GM18870 (cell line): ENCODE measurements at regions not wholly inside any gene's neighbourhood (a gene's known extent, or its start where the extent isn't known, plus 50 kb on each side); places are given as distances from the start of the nearest gene placed in this dataset.

Experiments
- ATAC-seq: cut with Tn5 transposase; IDR thresholded peaks from one replicate; pipeline ENCODE4 v1.9.1; 2021; ENCODE audit warnings: moderate library complexity; ENCODE audit not compliant: unreplicated experiment

GRCh38 chr3:76869726-76870384 lies 170.0 kb upstream of the ROBO2 start:
- ATAC-seq: no peak

DNA sequence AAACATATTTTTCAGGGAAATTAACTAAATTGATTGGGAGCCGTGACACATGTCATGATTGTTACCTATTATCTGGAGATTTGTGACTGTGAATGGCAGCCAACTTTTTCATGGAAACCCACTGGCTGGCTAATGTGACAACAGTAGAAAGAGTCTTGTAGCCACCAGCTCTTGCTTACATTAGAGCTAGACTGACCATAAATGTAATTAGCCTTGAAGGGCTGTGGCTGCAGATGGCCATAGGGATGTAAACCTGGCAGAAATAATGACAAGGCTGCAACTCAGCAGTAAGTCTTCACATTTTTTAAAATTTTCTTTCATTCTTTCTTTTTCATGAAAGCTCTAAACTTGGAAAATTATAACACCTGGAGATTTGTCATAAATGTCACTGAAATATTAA lies 168.2 kb upstream of the ROBO2 start:
- ATAC-seq: no peak

DNA sequence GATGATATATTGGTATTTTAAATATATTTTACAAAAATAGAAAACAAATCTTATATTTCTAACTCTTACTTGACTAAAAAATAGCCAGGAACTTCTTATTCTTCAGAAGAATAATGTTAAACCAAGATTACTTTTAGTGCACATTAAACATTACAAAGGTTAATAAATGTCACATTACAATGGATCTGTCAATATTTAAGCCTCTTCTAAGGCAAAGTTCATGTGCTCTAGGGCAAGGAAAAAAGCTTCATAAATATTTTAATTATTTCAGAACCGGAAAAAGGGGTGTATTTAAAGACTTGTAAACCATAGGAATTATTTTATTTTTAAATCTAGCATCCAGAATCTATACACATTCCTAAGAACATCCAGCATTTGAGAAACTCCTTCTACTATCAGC lies 166.9 kb upstream of the ROBO2 start:
- ATAC-seq: no peak

GRCh38 chr3:76873532-76874242 lies 166.2 kb upstream of the ROBO2 start:
- no peak for ATAC-seq

- ATAC-seq: no peak
Measured at GRCh38 chr3:76879959-76880358, 159.9 kb upstream of the ROBO2 start.

- no peak for ATAC-seq
Measured at GRCh38 chr3:76886761-76887500, 153.0 kb upstream of the ROBO2 start.

DNA sequence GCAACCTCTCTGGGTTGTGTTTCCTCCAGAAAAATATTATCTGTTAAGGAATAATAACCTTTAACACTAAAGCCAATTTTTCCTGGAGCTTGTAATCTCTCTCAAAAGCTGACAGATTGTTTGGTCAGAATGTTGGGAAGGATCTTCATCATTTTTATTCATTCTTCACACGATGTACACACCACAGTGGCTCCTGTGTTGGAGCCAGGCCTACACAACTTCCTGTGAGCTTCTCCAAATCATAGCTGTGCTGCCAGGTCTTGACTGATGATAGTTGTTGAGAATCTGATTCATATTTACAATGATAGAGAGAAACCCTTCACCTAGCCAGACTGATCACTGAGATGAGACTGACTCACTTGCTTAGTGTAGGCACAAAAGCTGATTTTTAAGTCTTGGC lies 151.0 kb upstream of the ROBO2 start:
- no peak for ATAC-seq

- ATAC-seq: no peak
Measured at GRCh38 chr3:76889911-76890310, 150.0 kb upstream of the ROBO2 start.

DNA sequence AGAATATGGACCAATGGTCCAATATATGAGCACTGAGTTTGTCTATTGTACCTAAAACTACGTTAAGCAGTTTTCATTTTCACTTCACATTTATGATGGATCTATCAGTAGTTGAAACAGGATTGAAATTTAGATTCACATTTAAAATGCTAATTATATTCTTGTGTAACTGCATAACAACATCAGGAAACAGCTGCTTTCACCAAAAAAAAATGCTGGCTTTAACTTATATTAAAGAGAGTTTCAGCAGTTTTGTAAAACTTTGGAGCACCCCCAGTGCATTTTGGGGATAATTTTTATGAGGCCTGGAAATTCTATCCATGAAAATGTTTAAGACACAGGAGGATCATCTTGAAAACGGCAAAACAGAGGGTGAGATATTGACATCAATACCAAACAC lies 142.8 kb upstream of the ROBO2 start:
- ATAC-seq: no peak

DNA sequence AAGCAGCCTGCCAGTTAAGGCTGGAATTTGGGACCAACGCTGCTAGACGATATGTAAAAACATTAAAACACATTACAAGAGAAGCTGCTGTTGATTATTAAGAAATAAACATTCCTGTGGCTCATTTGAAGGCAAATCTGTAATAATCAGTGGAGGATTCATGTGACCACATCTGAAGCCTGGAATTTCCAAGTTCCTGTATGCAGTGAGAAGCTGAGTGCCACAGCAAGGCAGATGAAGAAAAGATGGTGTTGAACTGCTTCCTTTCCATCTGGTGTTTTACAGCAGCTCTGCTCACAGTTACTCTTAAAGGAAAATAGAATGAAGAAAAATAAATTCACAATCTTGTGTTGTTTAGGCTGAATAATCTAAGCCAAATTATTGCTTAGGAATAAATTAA lies 139.3 kb upstream of the ROBO2 start:
- no peak for ATAC-seq

DNA sequence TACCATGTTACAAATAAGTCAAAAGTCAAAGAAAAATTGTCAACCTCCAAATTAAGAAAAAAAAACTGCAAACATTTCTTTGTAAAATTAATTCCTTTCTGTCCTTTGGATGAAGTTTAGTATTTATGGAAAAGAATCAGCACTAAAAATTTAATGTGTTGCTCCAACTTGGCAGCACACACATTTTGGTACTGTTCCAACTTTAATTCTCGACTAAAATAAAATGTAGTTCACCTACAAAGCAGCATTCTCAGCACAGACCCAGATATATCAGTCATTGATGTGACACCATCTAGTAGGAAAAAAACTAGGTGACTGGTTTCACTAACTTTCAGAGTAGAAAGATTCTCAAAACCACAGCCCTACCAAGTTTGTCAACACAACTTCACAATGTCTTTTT lies 131.7 kb upstream of the ROBO2 start:
- ATAC-seq: no peak

DNA sequence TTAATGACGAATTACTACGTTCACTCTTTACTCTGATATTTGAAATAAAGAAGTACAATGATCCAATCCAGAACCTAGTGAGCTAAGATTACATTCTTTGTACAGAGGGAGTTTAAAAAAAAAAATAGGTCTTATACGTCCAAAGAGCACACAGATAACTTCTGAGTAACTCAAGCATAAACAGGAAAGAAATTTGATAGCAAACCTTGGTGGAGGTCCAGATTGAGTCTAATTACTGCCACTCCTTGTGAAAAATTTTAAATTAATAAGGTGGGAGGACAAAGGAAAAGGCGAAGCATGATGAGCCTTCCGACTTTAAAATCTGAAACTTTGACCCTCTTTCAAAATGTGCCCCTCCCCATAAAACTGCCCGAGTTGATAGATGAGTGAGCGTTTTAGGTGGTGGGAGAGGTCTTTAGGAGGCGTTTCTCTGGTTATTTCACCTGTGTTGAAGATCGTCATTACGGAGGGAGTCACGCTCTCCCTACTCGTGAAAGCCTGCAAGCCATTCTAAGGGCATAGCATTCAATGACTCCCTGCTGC lies 127.0 kb upstream of the ROBO2 start:
- ATAC-seq: no peak

GRCh38 chr3:76917436-76917835 lies 122.5 kb upstream of the ROBO2 start:
- ATAC-seq: no peak

GRCh38 chr3:76920511-76920910 lies 119.4 kb upstream of the ROBO2 start:
- no peak for ATAC-seq

DNA sequence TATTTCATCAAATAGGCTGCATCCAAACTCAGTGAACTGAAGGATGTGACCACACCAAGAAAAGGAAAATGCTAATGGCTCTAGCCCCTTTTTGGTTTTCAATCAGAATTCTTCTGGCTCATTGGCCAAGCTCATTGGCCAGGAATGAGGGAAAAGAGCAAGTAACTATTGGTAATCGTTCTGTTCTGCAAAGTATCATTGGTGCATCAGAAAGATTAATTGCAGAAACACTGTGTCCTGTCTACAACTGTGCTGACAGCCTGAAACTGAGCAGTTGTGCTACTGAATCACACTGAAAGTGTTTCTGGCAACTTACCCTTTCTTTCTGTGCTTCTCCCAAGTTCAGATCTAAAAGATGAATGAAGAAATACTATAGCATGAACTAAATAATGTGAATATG lies 116.4 kb upstream of the ROBO2 start:
- ATAC-seq: no peak

- no peak for ATAC-seq
Measured at GRCh38 chr3:76930712-76931111, 109.2 kb upstream of the ROBO2 start.

- no peak for ATAC-seq
Measured at GRCh38 chr3:76933245-76933644, 106.7 kb upstream of the ROBO2 start.

GRCh38 chr3:76938962-76939361 lies 100.9 kb upstream of the ROBO2 start:
- no peak for ATAC-seq

DNA sequence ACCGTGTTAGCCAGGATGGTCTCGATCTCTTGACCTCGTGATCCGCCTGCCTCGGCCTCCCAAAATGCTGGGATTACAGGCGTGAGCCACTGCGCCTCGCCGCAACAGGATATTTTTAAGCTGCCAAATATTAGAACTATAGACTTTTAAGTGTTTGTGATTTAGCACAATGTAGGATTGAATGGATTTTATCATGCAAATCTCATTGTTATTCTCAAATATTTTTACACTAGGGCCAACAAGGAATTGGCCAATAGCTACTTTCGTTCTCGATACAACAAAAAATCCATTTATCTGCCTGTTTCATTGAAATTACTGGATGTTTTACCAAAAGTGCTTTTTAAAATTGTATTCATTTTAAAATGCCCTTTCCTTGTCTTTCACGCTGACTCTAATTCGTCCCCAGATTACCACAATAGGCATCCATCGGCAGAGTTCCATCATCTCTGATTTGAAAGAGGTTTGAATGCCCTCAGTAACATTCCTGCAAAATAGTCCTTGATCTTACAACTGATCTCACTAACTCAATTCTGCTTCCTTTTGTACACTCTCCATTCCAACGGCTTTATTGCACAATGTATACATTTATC lies 99.6 kb upstream of the ROBO2 start:
- no peak for ATAC-seq

DNA sequence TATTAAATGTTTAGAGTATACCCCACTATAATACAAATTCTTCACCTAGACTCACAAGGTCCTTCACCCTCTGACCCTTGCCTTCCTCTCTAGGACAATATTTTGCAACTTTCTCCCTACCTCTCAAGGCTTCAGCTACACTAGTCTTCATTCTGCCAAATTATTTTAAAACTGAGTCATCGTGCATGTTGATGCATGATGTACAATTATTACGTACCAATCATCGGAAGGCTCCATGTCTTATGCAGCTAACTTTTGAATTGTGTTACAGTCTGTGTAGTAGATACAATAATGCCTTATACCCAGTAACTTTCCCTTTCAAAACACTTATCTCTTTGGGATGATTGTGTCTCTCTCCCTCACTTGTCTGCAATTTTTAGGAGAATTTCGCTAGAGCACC lies 98.5 kb upstream of the ROBO2 start:
- no peak for ATAC-seq

GRCh38 chr3:76942101-76942500 lies 97.8 kb upstream of the ROBO2 start:
- no peak for ATAC-seq

- ATAC-seq: no peak
Measured at GRCh38 chr3:76943058-76943457, 96.8 kb upstream of the ROBO2 start.
